BLaER1 (cell line): ENCODE measurements at regions not wholly inside any gene's neighbourhood (a gene's known extent, or its start where the extent isn't known, plus 50 kb on each side); places are given as distances from the start of the nearest gene placed in this dataset.
"Not testable (repeated sequence)": the region's sequence is repeated elsewhere in the genome, so short reads cannot be mapped to it uniquely, and the experiment has no call there.

ENCODE experiments used
- H3K27ac ChIP-seq: shearing (Covaris generic); formaldehyde crosslinking; 2 replicates; pipeline ENCODE4 v1.8.1; 2022
- H3K27me3 ChIP-seq: shearing (Covaris generic); formaldehyde crosslinking; 2 replicates; pipeline ENCODE4 v1.8.1; 2022
- H3K36me3 ChIP-seq: shearing (Covaris generic); formaldehyde crosslinking; 2 replicates; pipeline ENCODE4 v1.8.1; 2022
- H3K4me1 ChIP-seq: shearing (Covaris generic); formaldehyde crosslinking; 2 replicates; pipeline ENCODE4 v1.8.1; 2022
- H3K4me2 ChIP-seq: shearing (Covaris generic); formaldehyde crosslinking; 2 replicates; pipeline ENCODE4 v1.8.1; 2022
- H3K4me3 ChIP-seq: shearing (Covaris generic); formaldehyde crosslinking; 2 replicates; pipeline ENCODE4 v1.8.1; 2022
- H3K9ac ChIP-seq: shearing (Covaris generic); formaldehyde crosslinking; 2 replicates; pipeline ENCODE4 v1.8.1; 2022
- H3K9me3 ChIP-seq: shearing (Covaris generic); formaldehyde crosslinking; 2 replicates; pipeline ENCODE4 v1.8.1; 2022
- H4K20me1 ChIP-seq: shearing (Covaris generic); formaldehyde crosslinking; 2 replicates; pipeline ENCODE4 v1.8.1; 2022
- Cebpa-rat ChIP-seq: shearing (Covaris generic); IDR thresholded peaks from 2 replicates; pipeline ENCODE4 v1.8.1; 2022

DNA sequence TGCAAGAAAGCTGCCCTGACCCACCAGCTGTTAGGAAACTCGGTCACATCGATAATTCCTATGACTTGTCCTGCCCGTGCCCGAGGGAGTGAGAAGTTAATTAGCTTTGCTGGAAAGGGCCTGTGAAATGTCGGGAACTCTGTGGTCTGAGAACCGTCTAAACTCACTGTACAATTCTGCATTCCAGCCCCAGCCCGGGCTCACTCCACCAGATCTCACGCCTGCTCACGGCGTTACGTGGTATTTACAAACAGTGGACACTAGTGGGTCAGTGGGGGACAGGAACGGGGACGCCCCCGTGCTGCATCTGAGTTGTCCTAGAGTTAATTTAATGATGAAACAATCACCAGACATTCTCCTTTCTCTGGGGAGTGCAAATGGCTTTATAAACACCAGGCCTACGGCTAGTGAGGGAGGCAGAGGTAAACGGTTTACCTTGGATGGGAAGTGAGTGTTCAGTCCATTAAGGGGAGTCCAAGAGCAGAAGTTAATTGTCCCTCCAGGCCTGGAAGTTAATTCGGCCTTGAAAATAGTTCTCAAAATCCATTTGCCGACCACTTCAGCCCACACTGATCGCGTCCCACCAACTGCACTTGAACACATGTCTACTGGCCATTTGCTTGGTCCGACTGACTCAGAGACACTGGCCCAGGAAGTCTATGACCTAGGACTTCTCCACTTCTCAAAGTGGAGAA lies 93.5 kb upstream of the MED13L start:
- Histone ChIP-seq H3K27ac (no peak overlapping the region), H3K4me1 (peaks cover 19% of the 10 kb centered on the region), H4K20me1 (no peaks in the 10 kb centered on the region), H3K36me3 (no peaks in the 10 kb centered on the region), H3K4me2 (no peak overlapping the region), H3K9ac (no peak overlapping the region), H3K4me3 (no peak overlapping the region), H3K9me3 (no peaks in the 10 kb centered on the region), H3K27me3 (no peaks in the 10 kb centered on the region)
- no peak for TF ChIP-seq Cebpa-rat

DNA sequence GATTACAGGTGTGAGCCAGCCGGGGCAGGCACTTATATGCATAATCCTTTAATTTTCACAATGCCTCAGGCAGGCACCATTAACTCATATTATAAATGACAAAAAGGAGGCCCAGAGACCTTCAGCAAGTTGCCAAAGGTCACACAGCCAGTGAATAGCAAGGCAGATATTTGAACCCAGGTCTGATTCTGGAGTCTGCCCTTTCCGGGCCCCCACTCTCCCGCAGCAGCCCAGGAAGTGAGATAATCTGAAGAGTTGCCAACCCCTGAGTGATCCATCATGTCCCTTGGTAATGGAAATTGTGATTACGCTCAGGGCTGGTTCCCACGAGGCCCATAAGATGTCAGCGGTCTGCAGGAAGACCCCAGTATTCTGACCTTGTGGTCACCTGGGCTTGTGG lies 95.3 kb upstream of the MED13L start:
- no peak overlapping the region for H3K27ac ChIP-seq
- TF ChIP-seq Cebpa-rat: no peak
- H3K36me3 ChIP-seq: no peaks in the 10 kb centered on the region
- H3K4me2 ChIP-seq: no peak overlapping the region
- H3K9me3 ChIP-seq: no peaks in the 10 kb centered on the region
- H3K4me3 ChIP-seq: no peak overlapping the region
- no peaks in the 10 kb centered on the region for H3K27me3 ChIP-seq
- peaks cover 5% of the 10 kb centered on the region; the same call in 1 of the 2 replicates for H3K4me1 ChIP-seq
- no peak overlapping the region for H3K9ac ChIP-seq
- H4K20me1 ChIP-seq: no peaks in the 10 kb centered on the region

DNA sequence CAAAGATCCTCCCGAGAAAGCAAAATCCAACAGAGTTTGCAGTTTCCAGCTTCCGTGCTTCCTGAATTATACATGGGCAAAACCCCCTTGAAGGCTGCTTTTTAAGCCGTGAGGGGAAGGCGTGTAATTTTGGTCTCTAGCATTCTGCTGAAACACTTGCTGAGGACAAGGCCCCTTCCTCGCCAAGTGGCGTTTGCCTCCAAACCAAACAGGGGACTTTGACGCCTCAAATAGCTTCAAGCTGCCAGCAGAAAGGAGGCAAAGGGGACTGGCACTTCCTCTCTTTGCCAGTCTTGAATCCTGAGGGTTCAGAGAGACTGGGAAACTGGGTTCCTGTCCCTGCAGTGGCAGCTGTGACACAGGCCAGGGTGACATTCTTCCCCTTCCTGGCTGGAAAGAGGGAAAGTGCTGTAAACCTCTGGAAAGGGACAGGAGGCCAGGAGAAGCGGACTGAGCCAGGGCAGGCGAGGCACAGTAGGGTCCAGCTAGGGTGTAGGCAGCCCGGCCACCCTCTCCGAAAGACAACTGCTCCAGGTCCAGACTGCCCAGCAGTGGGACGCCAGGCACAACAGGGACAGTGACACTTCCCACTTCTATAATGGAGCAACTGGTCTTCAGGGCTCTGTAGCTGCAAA lies 96.2 kb upstream of the MED13L start:
- Histone ChIP-seq H3K27ac (no peak overlapping the region), H3K4me2 (no peak overlapping the region), H3K4me3 (no peak overlapping the region), H3K9ac (no peak overlapping the region), H3K27me3 (no peaks in the 10 kb centered on the region), H4K20me1 (no peaks in the 10 kb centered on the region), H3K4me1 (no peaks in the 10 kb centered on the region), H3K36me3 (no peaks in the 10 kb centered on the region), H3K9me3 (no peaks in the 10 kb centered on the region)
- TF ChIP-seq Cebpa-rat: no peak

DNA sequence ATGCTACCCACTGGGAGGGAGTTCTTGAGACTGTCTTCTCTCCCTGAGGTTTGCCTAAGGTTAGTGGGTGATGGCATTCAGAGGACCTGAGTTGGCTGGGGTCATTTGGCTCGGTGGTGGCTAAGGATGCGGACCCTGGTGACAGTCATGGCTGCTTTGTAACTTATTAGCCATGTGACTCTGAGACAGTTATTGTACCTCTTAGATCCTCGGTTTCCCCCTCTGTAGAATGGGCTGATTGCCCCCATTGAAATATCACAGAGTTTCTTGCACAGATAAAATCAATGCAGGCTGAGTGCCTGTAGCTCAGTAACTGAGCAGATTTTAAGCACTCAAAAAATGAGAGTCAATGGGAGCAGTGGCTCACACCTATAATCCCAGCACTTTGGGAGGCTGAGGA lies 96.7 kb upstream of the MED13L start:
- Histone ChIP-seq H3K27me3 (no peaks in the 10 kb centered on the region), H3K4me3 (no peak overlapping the region), H3K4me1 (no peaks in the 10 kb centered on the region), H4K20me1 (no peaks in the 10 kb centered on the region), H3K9ac (no peak overlapping the region), H3K27ac (no peak overlapping the region), H3K36me3 (no peaks in the 10 kb centered on the region), H3K9me3 (no peaks in the 10 kb centered on the region), H3K4me2 (no peak overlapping the region)
- no peak for TF ChIP-seq Cebpa-rat

DNA sequence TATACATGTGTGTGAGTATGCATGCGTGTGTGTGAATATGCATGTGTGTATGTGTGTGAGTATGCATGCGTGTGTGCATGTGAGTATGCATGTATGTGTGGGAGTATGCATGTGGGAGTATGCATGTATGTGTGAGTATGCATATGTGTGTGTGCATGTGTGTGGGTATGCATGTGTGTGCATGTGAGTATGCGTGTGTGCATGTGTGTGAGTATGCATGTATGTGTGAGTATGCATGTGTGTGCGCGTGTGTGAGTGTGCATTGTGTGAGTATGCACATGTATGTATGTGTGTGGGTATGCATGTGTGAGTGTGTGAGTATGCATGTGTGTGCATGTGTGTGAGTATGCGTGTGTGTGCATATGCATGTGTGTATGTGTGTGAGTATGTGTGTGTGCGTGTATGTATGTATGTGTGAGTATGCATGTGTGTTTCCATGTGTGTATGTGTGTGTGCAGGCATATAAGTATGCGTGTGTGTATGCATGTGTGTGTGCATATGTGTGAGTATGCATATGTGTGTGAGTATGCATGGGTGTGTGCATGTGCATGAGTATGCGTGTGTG lies 97.9 kb upstream of the MED13L start:
- Histone ChIP-seq H3K4me2 (no peak overlapping the region), H3K4me1 (no peaks in the 10 kb centered on the region), H3K36me3 (no peaks in the 10 kb centered on the region), H3K9ac (no peak overlapping the region), H4K20me1 (no peaks in the 10 kb centered on the region), H3K27me3 (no peaks in the 10 kb centered on the region), H3K9me3 (no peaks in the 10 kb centered on the region), H3K4me3 (no peak overlapping the region), H3K27ac (no peak overlapping the region)
- no peak for TF ChIP-seq Cebpa-rat

DNA sequence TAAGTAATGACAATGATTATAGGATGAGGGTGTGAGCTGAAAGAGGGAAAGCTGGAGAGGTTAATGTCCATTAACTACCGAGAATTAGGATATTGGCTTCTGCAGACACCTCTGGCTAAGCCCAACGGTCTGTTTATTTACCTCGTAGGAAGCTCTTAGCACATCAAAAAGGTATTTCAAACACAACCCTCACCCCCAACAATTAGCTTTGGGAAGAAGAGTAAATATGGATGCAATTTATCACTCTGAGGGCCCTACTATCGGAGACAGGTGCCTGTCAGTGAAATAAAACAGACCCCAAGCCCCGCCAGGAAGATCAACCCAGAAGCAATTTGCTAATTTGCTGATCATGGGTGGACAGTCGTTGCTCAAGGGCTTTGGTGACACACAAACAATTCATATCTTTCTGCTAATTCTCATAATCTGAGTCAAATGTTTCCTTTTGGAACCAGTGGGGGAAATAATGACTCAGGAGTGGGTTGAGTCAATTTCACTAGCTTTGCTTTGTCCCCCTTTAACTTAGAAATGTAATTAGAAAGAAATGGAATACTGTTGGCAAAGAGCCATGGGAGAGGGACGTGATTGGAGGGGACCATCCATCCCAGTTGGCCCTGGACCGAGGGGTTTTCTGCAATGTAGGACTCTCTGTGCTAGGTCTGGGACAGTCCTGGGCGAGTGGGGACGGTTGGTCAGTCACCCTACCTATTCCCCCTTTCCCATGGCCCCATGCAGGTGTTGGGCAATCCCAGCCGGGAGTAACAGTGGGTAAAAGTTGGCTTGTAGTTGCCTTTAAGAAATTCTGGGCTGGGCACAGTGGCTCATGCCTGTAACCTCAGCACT lies 99.1 kb upstream of the MED13L start:
- Histone ChIP-seq H3K4me2 (no peak overlapping the region), H4K20me1 (no peaks in the 10 kb centered on the region), H3K27me3 (no peaks in the 10 kb centered on the region), H3K4me3 (no peak overlapping the region), H3K9me3 (no peaks in the 10 kb centered on the region), H3K27ac (no peak overlapping the region), H3K9ac (no peak overlapping the region), H3K36me3 (no peaks in the 10 kb centered on the region), H3K4me1 (no peaks in the 10 kb centered on the region)
- no peak for TF ChIP-seq Cebpa-rat

DNA sequence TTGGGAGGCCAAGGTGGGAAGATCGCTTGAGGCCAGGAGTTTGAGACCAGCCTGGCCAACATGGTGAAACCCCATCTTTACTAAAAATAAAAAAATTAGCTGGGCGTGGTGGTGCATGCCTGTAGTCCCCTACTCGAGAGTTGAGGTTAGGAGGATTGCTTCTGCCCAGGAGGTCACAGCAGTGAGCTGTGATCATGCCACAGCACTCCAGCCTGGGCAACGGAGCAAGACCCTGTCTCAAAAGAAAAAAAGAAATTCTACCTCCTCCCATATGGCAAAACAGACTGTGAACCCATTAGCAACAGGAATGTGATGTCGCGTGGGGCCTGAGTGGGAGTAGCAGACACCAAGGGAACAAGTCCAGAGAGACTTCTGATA lies 99.7 kb upstream of the MED13L start:
- not testable (repeated sequence) for H3K9me3 ChIP-seq, H3K4me2 ChIP-seq, H3K9ac ChIP-seq, H4K20me1 ChIP-seq, H3K27me3 ChIP-seq, H3K4me3 ChIP-seq, H3K27ac ChIP-seq, H3K36me3 ChIP-seq, H3K4me1 ChIP-seq

DNA sequence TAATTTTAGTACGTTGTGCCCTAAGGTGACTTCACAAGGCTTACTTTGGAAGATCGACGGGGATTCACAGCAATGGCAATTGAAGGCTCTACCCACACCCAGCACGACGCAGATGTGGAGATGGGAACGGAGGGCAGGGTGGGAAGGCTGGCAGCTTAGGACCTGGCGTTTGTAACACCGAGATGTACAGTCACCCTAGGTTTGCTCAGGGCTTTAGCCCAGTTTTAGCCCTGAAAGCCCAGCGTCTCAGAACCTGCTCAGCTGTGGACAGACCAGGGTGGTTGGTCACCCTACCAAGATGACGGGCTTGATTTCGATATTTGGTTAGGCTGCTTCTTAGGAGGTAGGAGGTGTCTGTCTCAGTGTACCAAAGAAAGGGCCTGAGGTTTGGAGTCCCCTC lies 100.5 kb upstream of the MED13L start:
- H3K36me3 ChIP-seq: no peaks in the 10 kb centered on the region
- no peak overlapping the region for H3K27ac ChIP-seq
- no peaks in the 10 kb centered on the region for H3K27me3 ChIP-seq
- H3K9ac ChIP-seq: no peak overlapping the region
- no peak overlapping the region for H3K4me3 ChIP-seq
- no peak for TF ChIP-seq Cebpa-rat
- peaks cover 4% of the 10 kb centered on the region; the same call in 1 of the 2 replicates for H3K4me1 ChIP-seq
- H3K4me2 ChIP-seq: no peak overlapping the region
- H4K20me1 ChIP-seq: no peaks in the 10 kb centered on the region
- H3K9me3 ChIP-seq: no peaks in the 10 kb centered on the region

DNA sequence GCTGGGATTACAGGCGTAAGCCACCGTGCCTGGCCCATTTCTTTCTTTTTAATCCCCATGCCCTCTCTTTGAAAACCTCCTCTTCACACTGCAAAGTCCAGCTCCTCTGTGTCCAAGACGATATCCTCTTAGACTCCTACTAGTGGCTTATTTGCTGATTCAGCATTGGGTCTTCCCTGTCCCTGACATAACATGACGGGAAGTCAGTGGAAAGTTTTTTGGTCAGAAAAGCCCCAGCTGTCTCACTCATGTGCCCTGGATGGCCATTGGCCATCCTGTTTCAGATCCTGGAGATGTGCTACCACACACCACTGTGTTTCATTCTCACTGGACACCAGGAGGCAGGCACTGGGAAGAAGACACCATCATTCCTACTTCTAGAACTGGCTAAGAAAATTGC lies 102.6 kb upstream of the MED13L start:
- peaks cover 14% of the 10 kb centered on the region for H3K4me1 ChIP-seq
- no peak overlapping the region for H3K9ac ChIP-seq
- no peaks in the 10 kb centered on the region for H4K20me1 ChIP-seq
- no peaks in the 10 kb centered on the region for H3K9me3 ChIP-seq
- no peak for TF ChIP-seq Cebpa-rat
- H3K4me3 ChIP-seq: no peak overlapping the region
- H3K36me3 ChIP-seq: no peaks in the 10 kb centered on the region
- H3K4me2 ChIP-seq: no peak overlapping the region
- no peak overlapping the region for H3K27ac ChIP-seq
- no peaks in the 10 kb centered on the region for H3K27me3 ChIP-seq

DNA sequence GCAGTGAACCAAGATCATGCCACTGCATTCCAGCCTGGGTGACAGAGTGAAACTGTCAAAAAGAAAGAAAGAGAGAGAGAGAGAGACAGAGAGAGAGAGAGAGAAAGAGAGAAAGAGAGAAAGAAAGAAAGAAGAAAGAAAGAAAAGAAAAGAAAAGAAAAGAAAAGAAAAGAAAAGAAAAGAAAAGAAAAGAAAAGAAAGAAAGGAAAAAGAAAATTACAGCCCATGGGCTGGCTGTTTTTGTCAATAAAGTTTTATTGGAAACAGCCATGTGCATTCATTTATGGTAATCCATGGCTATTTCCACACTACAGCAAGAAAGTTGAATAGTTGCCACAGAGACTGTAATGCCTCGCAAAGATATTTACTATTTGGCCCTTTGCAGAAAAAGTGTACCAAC lies 103.2 kb upstream of the MED13L start:
- peaks cover 21% of the 10 kb centered on the region for H3K4me1 ChIP-seq
- not testable (repeated sequence) for H3K27ac ChIP-seq, H3K36me3 ChIP-seq, H3K27me3 ChIP-seq, H3K4me3 ChIP-seq, H3K9ac ChIP-seq, H3K4me2 ChIP-seq, H4K20me1 ChIP-seq, H3K9me3 ChIP-seq
